HepG2 (cell line): ENCODE measurements at regions not wholly inside any gene's neighbourhood (a gene's known extent, or its start where the extent isn't known, plus 50 kb on each side); places are given as distances from the start of the nearest gene placed in this dataset.

Source experiments
- ADNP ChIP-seq: sonication (generic); formaldehyde crosslinking; IDR thresholded peaks from 2 replicates; pipeline ENCODE4 v1.4.0; 2020; ENCODE audit warnings: missing genetic modification reagents
- FLYWCH1 ChIP-seq: sonication (generic); formaldehyde crosslinking; IDR thresholded peaks from 2 replicates; pipeline ENCODE4 v1.8.1; 2023; ENCODE audit warnings: mild to moderate bottlenecking, missing genetic modification reagents
- POLR2A ChIP-seq, 2 experiments: IDR thresholded peaks; 2 replicates each; pipeline ENCODE4 v1.6.1; 2011; ENCODE audit warnings: low read depth in 2 of 2, low read length in 2 of 2, mild to moderate bottlenecking in 1 of 2, moderate library complexity in 1 of 2; ENCODE audit not compliant: insufficient read depth in 1 of 2
- SAP130 ChIP-seq: IDR thresholded peaks from 2 replicates; pipeline ENCODE4 v1.6.1; 2016; ENCODE audit warnings: low read depth
- ZBTB20 ChIP-seq: sonication (generic); formaldehyde crosslinking; IDR thresholded peaks from 2 replicates; pipeline ENCODE4 v1.8.1; 2023; ENCODE audit warnings: missing genetic modification reagents, low read depth, mild to moderate bottlenecking, borderline replicate concordance
- TF ChIP-seq, protein P1 (sequence below): sonication (generic); formaldehyde crosslinking; IDR thresholded peaks from 2 replicates; pipeline ENCODE4 v1.5.0; 2020; ENCODE audit warnings: mild to moderate bottlenecking, missing genetic modification reagents, moderate library complexity
- TF ChIP-seq, protein P2 (sequence below): sonication (generic); formaldehyde crosslinking; IDR thresholded peaks from 2 replicates; pipeline ENCODE4 v1.4.0; 2020; ENCODE audit warnings: missing genetic modification reagents, borderline replicate concordance
- TF ChIP-seq, protein P3 (sequence below): conservative IDR thresholded peaks from 2 replicates; pipeline ENCODE4 v1.6.1; 2018; ENCODE audit warnings: missing genetic modification reagents
- TF ChIP-seq, protein P4 (sequence below): sonication (generic); formaldehyde crosslinking; IDR thresholded peaks from 2 replicates; pipeline ENCODE4 v1.8.1; 2023; ENCODE audit warnings: missing genetic modification reagents, mild to moderate bottlenecking, borderline replicate concordance

DNA sequence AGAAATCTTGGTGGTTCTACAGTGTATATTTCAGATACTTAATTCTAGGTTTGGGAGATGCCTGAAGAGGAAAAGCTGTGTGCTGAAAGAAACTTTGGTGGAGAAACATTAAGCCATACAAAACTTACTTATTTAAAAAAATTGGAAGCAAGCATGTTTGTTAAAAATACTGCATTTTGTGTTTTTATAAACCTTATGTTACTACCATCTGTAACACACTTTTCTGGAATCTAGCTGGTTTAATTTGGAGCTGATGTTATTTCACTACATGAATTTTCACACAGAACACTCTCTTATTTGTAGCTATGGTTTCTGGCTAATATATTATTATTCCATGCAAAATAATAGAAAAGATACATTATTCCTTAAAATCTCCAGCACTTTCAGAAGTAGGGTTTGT, 710.7 kb downstream of the ADGRL2 start:
- TF ChIP-seq, protein P1, sequence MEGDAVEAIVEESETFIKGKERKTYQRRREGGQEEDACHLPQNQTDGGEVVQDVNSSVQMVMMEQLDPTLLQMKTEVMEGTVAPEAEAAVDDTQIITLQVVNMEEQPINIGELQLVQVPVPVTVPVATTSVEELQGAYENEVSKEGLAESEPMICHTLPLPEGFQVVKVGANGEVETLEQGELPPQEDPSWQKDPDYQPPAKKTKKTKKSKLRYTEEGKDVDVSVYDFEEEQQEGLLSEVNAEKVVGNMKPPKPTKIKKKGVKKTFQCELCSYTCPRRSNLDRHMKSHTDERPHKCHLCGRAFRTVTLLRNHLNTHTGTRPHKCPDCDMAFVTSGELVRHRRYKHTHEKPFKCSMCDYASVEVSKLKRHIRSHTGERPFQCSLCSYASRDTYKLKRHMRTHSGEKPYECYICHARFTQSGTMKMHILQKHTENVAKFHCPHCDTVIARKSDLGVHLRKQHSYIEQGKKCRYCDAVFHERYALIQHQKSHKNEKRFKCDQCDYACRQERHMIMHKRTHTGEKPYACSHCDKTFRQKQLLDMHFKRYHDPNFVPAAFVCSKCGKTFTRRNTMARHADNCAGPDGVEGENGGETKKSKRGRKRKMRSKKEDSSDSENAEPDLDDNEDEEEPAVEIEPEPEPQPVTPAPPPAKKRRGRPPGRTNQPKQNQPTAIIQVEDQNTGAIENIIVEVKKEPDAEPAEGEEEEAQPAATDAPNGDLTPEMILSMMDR (CRISPR knock-in tag), result no peak
- TF ChIP-seq POLR2A (IDR thresholded peaks at IDR 0.05; ENCODE audit: insufficient read depth in 1 of 2, low read depth in 2 of 2, low read length in 2 of 2) (no peak), SAP130 (CRISPR knock-in tag) (no peak), ZBTB20 (CRISPR knock-in tag) (no peak), ADNP (no peak), FLYWCH1 (CRISPR knock-in tag) (no peak)
- TF ChIP-seq, protein P2, sequence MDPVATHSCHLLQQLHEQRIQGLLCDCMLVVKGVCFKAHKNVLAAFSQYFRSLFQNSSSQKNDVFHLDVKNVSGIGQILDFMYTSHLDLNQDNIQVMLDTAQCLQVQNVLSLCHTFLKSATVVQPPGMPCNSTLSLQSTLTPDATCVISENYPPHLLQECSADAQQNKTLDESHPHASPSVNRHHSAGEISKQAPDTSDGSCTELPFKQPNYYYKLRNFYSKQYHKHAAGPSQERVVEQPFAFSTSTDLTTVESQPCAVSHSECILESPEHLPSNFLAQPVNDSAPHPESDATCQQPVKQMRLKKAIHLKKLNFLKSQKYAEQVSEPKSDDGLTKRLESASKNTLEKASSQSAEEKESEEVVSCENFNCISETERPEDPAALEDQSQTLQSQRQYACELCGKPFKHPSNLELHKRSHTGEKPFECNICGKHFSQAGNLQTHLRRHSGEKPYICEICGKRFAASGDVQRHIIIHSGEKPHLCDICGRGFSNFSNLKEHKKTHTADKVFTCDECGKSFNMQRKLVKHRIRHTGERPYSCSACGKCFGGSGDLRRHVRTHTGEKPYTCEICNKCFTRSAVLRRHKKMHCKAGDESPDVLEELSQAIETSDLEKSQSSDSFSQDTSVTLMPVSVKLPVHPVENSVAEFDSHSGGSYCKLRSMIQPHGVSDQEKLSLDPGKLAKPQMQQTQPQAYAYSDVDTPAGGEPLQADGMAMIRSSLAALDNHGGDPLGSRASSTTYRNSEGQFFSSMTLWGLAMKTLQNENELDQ, result no peak
- TF ChIP-seq, protein P3, sequence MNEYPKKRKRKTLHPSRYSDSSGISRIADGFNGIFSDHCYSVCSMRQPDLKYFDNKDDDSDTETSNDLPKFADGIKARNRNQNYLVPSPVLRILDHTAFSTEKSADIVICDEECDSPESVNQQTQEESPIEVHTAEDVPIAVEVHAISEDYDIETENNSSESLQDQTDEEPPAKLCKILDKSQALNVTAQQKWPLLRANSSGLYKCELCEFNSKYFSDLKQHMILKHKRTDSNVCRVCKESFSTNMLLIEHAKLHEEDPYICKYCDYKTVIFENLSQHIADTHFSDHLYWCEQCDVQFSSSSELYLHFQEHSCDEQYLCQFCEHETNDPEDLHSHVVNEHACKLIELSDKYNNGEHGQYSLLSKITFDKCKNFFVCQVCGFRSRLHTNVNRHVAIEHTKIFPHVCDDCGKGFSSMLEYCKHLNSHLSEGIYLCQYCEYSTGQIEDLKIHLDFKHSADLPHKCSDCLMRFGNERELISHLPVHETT (CRISPR knock-in tag), result no peak
- TF ChIP-seq, protein P4, sequence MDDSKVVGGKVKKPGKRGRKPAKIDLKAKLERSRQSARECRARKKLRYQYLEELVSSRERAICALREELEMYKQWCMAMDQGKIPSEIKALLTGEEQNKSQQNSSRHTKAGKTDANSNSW (CRISPR knock-in tag), result no peak
